Mucosa of stomach (tissue), 1 donor: ENCODE measurements at regions not wholly inside any gene's neighbourhood (a gene's known extent, or its start where the extent isn't known, plus 50 kb on each side); places are given as distances from the start of the nearest gene placed in this dataset.
"Not testable (repeated sequence)": the region's sequence is repeated elsewhere in the genome, so short reads cannot be mapped to it uniquely, and the experiment has no call there.

Experiments
- H3K27me3 ChIP-seq: one replicate; pipeline ENCODE4 v1.7.0; 2013; ENCODE audit warnings: mild to moderate bottlenecking, low read length; ENCODE audit not compliant: control insufficient read depth, insufficient read depth
- H3K36me3 ChIP-seq: one replicate; pipeline ENCODE4 v1.7.0; 2013; ENCODE audit warnings: low read length; ENCODE audit not compliant: control insufficient read depth, insufficient read depth
- H3K4me1 ChIP-seq: one replicate; pipeline ENCODE4 v1.7.0; 2013; ENCODE audit warnings: mild to moderate bottlenecking, low read length; ENCODE audit not compliant: control insufficient read depth, insufficient read depth
- H3K4me3 ChIP-seq: one replicate; pipeline ENCODE4 v1.7.0; 2013; ENCODE audit warnings: low read length
- H3K9ac ChIP-seq: one replicate; pipeline ENCODE4 v1.7.0; 2013; ENCODE audit warnings: mild to moderate bottlenecking, low read length, moderate library complexity
- H3K9me3 ChIP-seq: one replicate; pipeline ENCODE4 v1.7.0; 2013; ENCODE audit warnings: mild to moderate bottlenecking, low read length, moderate library complexity; ENCODE audit not compliant: control insufficient read depth
- donor health status: Pancreatic carcinoma.

- Histone ChIP-seq H3K4me1 (no peaks in the 10 kb centered on the region), H3K9me3 (no peaks in the 10 kb centered on the region), H3K9ac (no peak overlapping the region), H3K4me3 (no peak overlapping the region), H3K27me3 (peaks cover 5% of the 10 kb centered on the region), H3K36me3 (no peaks in the 10 kb centered on the region)
Observed at GRCh38 chr5:77906806-77907205, 130.7 kb upstream of the TBCA start.

- Histone ChIP-seq H3K4me1 (no peaks in the 10 kb centered on the region), H3K36me3 (no peaks in the 10 kb centered on the region), H3K4me3 (no peak overlapping the region), H3K27me3 (no peaks in the 10 kb centered on the region), H3K9me3 (no peaks in the 10 kb centered on the region), H3K9ac (no peak overlapping the region)
Observed at GRCh38 chr5:77904362-77904761, 128.2 kb upstream of the TBCA start.

- no peaks in the 10 kb centered on the region for H3K36me3 ChIP-seq
- no peak overlapping the region for H3K9ac ChIP-seq
- no peaks in the 10 kb centered on the region for H3K4me1 ChIP-seq
- no peaks in the 10 kb centered on the region for H3K27me3 ChIP-seq
- H3K4me3 ChIP-seq = no peak overlapping the region
- no peaks in the 10 kb centered on the region for H3K9me3 ChIP-seq
Observed at GRCh38 chr5:77900691-77901090, 124.6 kb upstream of the TBCA start.

GRCh38 chr5:77898385-77898784, 122.2 kb upstream of the TBCA start:
- Histone ChIP-seq H3K27me3 (no peaks in the 10 kb centered on the region), H3K4me3 (no peak overlapping the region), H3K36me3 (no peaks in the 10 kb centered on the region), H3K9me3 (no peaks in the 10 kb centered on the region), H3K9ac (no peak overlapping the region), H3K4me1 (no peaks in the 10 kb centered on the region)

GRCh38 chr5:77896338-77896737, 120.2 kb upstream of the TBCA start:
- Histone ChIP-seq H3K9ac (no peak overlapping the region), H3K9me3 (no peaks in the 10 kb centered on the region), H3K4me1 (no peaks in the 10 kb centered on the region), H3K4me3 (no peak overlapping the region), H3K36me3 (no peaks in the 10 kb centered on the region), H3K27me3 (no peaks in the 10 kb centered on the region)

- not testable (repeated sequence) for H3K9ac ChIP-seq, H3K36me3 ChIP-seq, H3K9me3 ChIP-seq, H3K4me1 ChIP-seq, H3K27me3 ChIP-seq, H3K4me3 ChIP-seq
Observed at GRCh38 chr5:77894103-77894502, 118.0 kb upstream of the TBCA start.

- Histone ChIP-seq H3K9me3 (no peaks in the 10 kb centered on the region), H3K27me3 (no peaks in the 10 kb centered on the region), H3K9ac (no peak overlapping the region), H3K4me3 (no peak overlapping the region), H3K4me1 (no peaks in the 10 kb centered on the region), H3K36me3 (no peaks in the 10 kb centered on the region)
Observed at GRCh38 chr5:77893225-77893860, 117.2 kb upstream of the TBCA start.

GRCh38 chr5:77892061-77893010, 116.2 kb upstream of the TBCA start:
- no peaks in the 10 kb centered on the region for H3K27me3 ChIP-seq
- H3K4me3 ChIP-seq = no peak overlapping the region
- no peaks in the 10 kb centered on the region for H3K36me3 ChIP-seq
- no peak overlapping the region for H3K9ac ChIP-seq
- H3K9me3 ChIP-seq = no peaks in the 10 kb centered on the region
- no peaks in the 10 kb centered on the region for H3K4me1 ChIP-seq

- H3K27me3 ChIP-seq = peaks cover 14% of the 10 kb centered on the region
- H3K4me1 ChIP-seq = no peaks in the 10 kb centered on the region
- no peak overlapping the region for H3K9ac ChIP-seq
- H3K9me3 ChIP-seq = no peaks in the 10 kb centered on the region
- no peaks in the 10 kb centered on the region for H3K36me3 ChIP-seq
- H3K4me3 ChIP-seq = no peak overlapping the region
Observed at GRCh38 chr5:77885519-77885918, 109.4 kb upstream of the TBCA start.

GRCh38 chr5:77882670-77883257, 106.6 kb upstream of the TBCA start:
- Histone ChIP-seq H3K36me3 (no peaks in the 10 kb centered on the region), H3K27me3 (peaks cover 14% of the 10 kb centered on the region), H3K9ac (no peak overlapping the region), H3K9me3 (no peaks in the 10 kb centered on the region), H3K4me1 (no peaks in the 10 kb centered on the region), H3K4me3 (no peak overlapping the region)

- no peaks in the 10 kb centered on the region for H3K4me1 ChIP-seq
- no peaks in the 10 kb centered on the region for H3K9me3 ChIP-seq
- peaks cover 14% of the 10 kb centered on the region for H3K27me3 ChIP-seq
- no peaks in the 10 kb centered on the region for H3K36me3 ChIP-seq
- no peak overlapping the region for H3K4me3 ChIP-seq
- no peak overlapping the region for H3K9ac ChIP-seq
Observed at GRCh38 chr5:77881528-77881927, 105.4 kb upstream of the TBCA start.
